Liver (tissue), 8 donors: ENCODE measurements at regions not wholly inside any gene's neighbourhood (a gene's known extent, or its start where the extent isn't known, plus 50 kb on each side); places are given as distances from the start of the nearest gene placed in this dataset.

Experiments
- DNase-seq: peaks from one replicate; pipeline ENCODE4 v3.0.0-alpha.2; 2017; ENCODE audit warnings: low spot score
- H3K27ac ChIP-seq, 2 donors: one replicate each; pipeline ENCODE4 v1.7.0; 2013; ENCODE audit warnings: inconsistent platforms in 2 of 2, low read length in 2 of 2, control low read depth in 1 of 2, low read depth in 1 of 2, mild to moderate bottlenecking in 1 of 2
- H3K27me3 ChIP-seq, 4 donors: one replicate each; pipeline versions ENCODE4 v1.6.1 to v1.7.0; 2013; ENCODE audit warnings: low read length in 3 of 4, inconsistent platforms in 1 of 4, mild to moderate bottlenecking in 1 of 4, moderate library complexity in 1 of 4; ENCODE audit not compliant: control insufficient read depth in 4 of 4, insufficient read depth in 4 of 4
- H3K36me3 ChIP-seq, 4 donors: one replicate each; pipeline versions ENCODE4 v1.6.1 to v1.7.0; 2013; ENCODE audit warnings: low read length in 3 of 4, mild to moderate bottlenecking in 3 of 4, low read depth in 1 of 4, moderate library complexity in 1 of 4; ENCODE audit not compliant: control insufficient read depth in 4 of 4, insufficient read depth in 3 of 4
- H3K4me1 ChIP-seq, 4 donors: one replicate each; pipeline versions ENCODE4 v1.6.1 to v1.7.0; 2013; ENCODE audit warnings: low read length in 3 of 4, mild to moderate bottlenecking in 3 of 4, moderate library complexity in 1 of 4; ENCODE audit not compliant: control insufficient read depth in 4 of 4, insufficient read depth in 4 of 4
- H3K4me3 ChIP-seq, 3 donors: one replicate each; pipeline versions ENCODE4 v1.6.1 to v1.7.0; 2013; ENCODE audit warnings: low read length in 3 of 3, control low read depth in 1 of 3, low read depth in 1 of 3, mild to moderate bottlenecking in 1 of 3
- H3K9ac ChIP-seq, 2 donors: one replicate each; pipeline ENCODE4 v1.7.0; 2013; ENCODE audit warnings: low read length in 2 of 2, mild to moderate bottlenecking in 2 of 2, moderate library complexity in 2 of 2, control low read depth in 1 of 2, low read depth in 1 of 2
- H3K9me3 ChIP-seq, 4 donors: one replicate each; pipeline versions ENCODE4 v1.6.1 to v1.7.0; 2013; ENCODE audit warnings: low read length in 3 of 4; ENCODE audit not compliant: control insufficient read depth in 4 of 4
- ATF3 ChIP-seq: IDR thresholded peaks from 2 replicates; pipeline ENCODE4 v1.6.1; 2016; ENCODE audit warnings: antibody characterized with exemption
- EGR1 ChIP-seq, 2 donors: IDR thresholded peaks; 2 replicates each; pipeline ENCODE4 v1.6.1; 2016 to 2018; ENCODE audit warnings: antibody characterized with exemption in 2 of 2, low read depth in 2 of 2
- FOXA1 ChIP-seq: IDR thresholded peaks from 2 replicates; pipeline ENCODE4 v1.6.1; 2016; ENCODE audit warnings: antibody characterized with exemption
- FOXA2 ChIP-seq: IDR thresholded peaks from 2 replicates; pipeline ENCODE4 v1.6.1; 2016; ENCODE audit warnings: antibody characterized with exemption
- GABPA ChIP-seq, 2 donors: IDR thresholded peaks in 1 of 2; conservative IDR thresholded peaks in 1 of 2; 2 replicates each; pipeline ENCODE4 v1.6.1; 2016; ENCODE audit warnings: antibody characterized with exemption in 2 of 2, mild to moderate bottlenecking in 1 of 2, moderate library complexity in 1 of 2
- HNF4A ChIP-seq, 2 donors: conservative IDR thresholded peaks; 2 replicates each; pipeline ENCODE4 v1.6.1; 2016; ENCODE audit warnings: antibody characterized with exemption in 2 of 2, mild to moderate bottlenecking in 2 of 2
- HNF4G ChIP-seq: IDR thresholded peaks from 2 replicates; pipeline ENCODE4 v1.6.1; 2016; ENCODE audit warnings: antibody characterized with exemption
- JUND ChIP-seq, 2 donors: IDR thresholded peaks; 2 replicates each; pipeline ENCODE4 v1.6.1; 2016; ENCODE audit warnings: antibody characterized with exemption in 2 of 2
- NR2F2 ChIP-seq: IDR thresholded peaks from 2 replicates; pipeline ENCODE4 v1.6.1; 2016; ENCODE audit warnings: antibody characterized with exemption
- RAD21 ChIP-seq, 2 donors: IDR thresholded peaks; 2 replicates each; pipeline ENCODE4 v1.6.1; 2016; ENCODE audit warnings: antibody characterized with exemption in 2 of 2, mild to moderate bottlenecking in 2 of 2
- RXRA ChIP-seq, 2 donors: IDR thresholded peaks; 2 replicates each; pipeline ENCODE4 v1.6.1; 2017 to 2018; ENCODE audit warnings: antibody characterized with exemption in 2 of 2, mild to moderate bottlenecking in 1 of 2
- SP1 ChIP-seq: IDR thresholded peaks from 2 replicates; pipeline ENCODE4 v1.6.1; 2018; ENCODE audit warnings: antibody characterized with exemption, mild to moderate bottlenecking
- TAF1 ChIP-seq: conservative IDR thresholded peaks from 2 replicates; pipeline ENCODE4 v1.6.1; 2016; ENCODE audit warnings: antibody characterized with exemption, mild to moderate bottlenecking
- YY1 ChIP-seq: IDR thresholded peaks from 2 replicates; pipeline ENCODE4 v1.6.1; 2016; ENCODE audit warnings: antibody characterized with exemption, mild to moderate bottlenecking
- ZBTB33 ChIP-seq: IDR thresholded peaks from 2 replicates; pipeline ENCODE4 v1.6.1; 2016; ENCODE audit warnings: antibody characterized with exemption
- WGBS: extraction: QIAGEN DNeasy Blood & Tissue Kit; methylation state at CpG from one replicate; pipeline ENCODE4 v1.1.7; 2013; 5-methylcytosine and 5-hydroxymethylcytosine counted together
- TF ChIP-seq, protein P1 (sequence below): fragments of 150-350 bp; IDR thresholded peaks from 2 replicates; pipeline ENCODE4 v1.5.1; 2017; ENCODE audit warnings: improper control_type of control experiment, low read depth, low read length; ENCODE audit not compliant: missing input control
- TF ChIP-seq, protein P2 (sequence below): IDR thresholded peaks from 2 replicates; pipeline ENCODE4 v1.6.1; 2016; ENCODE audit warnings: antibody characterized with exemption
- donor health status: healthy.
- donor health status: healthy.
- donor health status: healthy.
- donor health status: healthy.
- donor health status: healthy.

- Histone ChIP-seq H3K4me3 (no peak overlapping the region), H3K4me1 (no peaks in the 10 kb centered on the region), H3K9ac (no peak overlapping the region), H3K27me3 (no peaks in the 10 kb centered on the region), H3K9me3 (no peaks in the 10 kb centered on the region), H3K36me3 (no peaks in the 10 kb centered on the region), H3K27ac (no peak overlapping the region)
- no peak for TF ChIP-seq SP1
- no peak for TF ChIP-seq FOXA2
- TF ChIP-seq, protein P1, sequence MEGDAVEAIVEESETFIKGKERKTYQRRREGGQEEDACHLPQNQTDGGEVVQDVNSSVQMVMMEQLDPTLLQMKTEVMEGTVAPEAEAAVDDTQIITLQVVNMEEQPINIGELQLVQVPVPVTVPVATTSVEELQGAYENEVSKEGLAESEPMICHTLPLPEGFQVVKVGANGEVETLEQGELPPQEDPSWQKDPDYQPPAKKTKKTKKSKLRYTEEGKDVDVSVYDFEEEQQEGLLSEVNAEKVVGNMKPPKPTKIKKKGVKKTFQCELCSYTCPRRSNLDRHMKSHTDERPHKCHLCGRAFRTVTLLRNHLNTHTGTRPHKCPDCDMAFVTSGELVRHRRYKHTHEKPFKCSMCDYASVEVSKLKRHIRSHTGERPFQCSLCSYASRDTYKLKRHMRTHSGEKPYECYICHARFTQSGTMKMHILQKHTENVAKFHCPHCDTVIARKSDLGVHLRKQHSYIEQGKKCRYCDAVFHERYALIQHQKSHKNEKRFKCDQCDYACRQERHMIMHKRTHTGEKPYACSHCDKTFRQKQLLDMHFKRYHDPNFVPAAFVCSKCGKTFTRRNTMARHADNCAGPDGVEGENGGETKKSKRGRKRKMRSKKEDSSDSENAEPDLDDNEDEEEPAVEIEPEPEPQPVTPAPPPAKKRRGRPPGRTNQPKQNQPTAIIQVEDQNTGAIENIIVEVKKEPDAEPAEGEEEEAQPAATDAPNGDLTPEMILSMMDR = no peak
- no peak for TF ChIP-seq NR2F2
- TF ChIP-seq, protein P2, sequence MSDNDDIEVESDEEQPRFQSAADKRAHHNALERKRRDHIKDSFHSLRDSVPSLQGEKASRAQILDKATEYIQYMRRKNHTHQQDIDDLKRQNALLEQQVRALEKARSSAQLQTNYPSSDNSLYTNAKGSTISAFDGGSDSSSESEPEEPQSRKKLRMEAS = no peak
- no peak for TF ChIP-seq JUND (IDR thresholded peaks at IDR 0.05)
- no peak for TF ChIP-seq YY1
- no peak for TF ChIP-seq HNF4G
- TF ChIP-seq ZBTB33 = no peak
- DNase-seq = no peak
- 83% methylated on average over 3 of the region's 3 CpGs for WGBS
Observed at GRCh38 chr10:64142395-64142794, 621.2 kb downstream of the REEP3 start.

DNA sequence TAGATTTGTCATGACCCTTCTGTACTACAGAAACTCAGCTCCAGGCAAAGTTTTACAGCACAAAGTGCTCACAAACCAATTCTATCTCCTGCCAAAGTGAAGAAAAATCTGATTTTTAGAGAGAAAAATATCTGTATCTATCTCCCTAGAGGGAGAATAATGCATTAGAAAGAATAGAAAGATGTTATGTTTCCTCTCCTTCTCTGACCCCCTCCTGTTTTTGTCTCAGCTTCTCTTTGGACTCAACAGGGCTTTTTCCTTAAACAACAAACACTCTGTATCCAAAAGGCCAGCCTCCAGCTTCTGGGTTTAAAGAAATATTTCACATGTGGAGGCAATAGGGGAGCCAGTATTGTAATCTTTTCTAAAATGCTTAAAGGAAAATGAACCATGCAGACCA is 627.4 kb downstream of the REEP3 start:
- no peaks in the 10 kb centered on the region for H3K36me3 ChIP-seq
- H3K27ac ChIP-seq = no peak overlapping the region
- H3K9me3 ChIP-seq = no peaks in the 10 kb centered on the region
- H3K4me1 ChIP-seq = no peaks in the 10 kb centered on the region
- no peak for DNase-seq
- no peak overlapping the region for H3K9ac ChIP-seq
- TF ChIP-seq YY1 (no peak), HNF4G (no peak), FOXA1 (no peak), ATF3 (no peak), RAD21 (IDR thresholded peaks at IDR 0.05) (no peak), FOXA2 (no peak), GABPA (IDR thresholded peaks at IDR 0.05 in 1 of 2, conservative IDR thresholded peaks at IDR 0.05 in 1 of 2) (no peak), RXRA (IDR thresholded peaks at IDR 0.05) (no peak), ZBTB33 (no peak), SP1 (no peak), JUND (IDR thresholded peaks at IDR 0.05) (no peak), HNF4A (conservative IDR thresholded peaks at IDR 0.05) (no peak), TAF1 (no peak), EGR1 (IDR thresholded peaks at IDR 0.05; ENCODE audit: low read depth in 2 of 2) (no peak)
- TF ChIP-seq, protein P2 = no peak
- TF ChIP-seq, protein P1 = no peak
- H3K27me3 ChIP-seq = no peaks in the 10 kb centered on the region
- no peak overlapping the region for H3K4me3 ChIP-seq
